ENCODE measurements at regions not wholly inside any gene's neighbourhood (a gene's known extent, or its start where the extent isn't known, plus 50 kb on each side); places are given as distances from the start of the nearest gene placed in this dataset.

DNA sequence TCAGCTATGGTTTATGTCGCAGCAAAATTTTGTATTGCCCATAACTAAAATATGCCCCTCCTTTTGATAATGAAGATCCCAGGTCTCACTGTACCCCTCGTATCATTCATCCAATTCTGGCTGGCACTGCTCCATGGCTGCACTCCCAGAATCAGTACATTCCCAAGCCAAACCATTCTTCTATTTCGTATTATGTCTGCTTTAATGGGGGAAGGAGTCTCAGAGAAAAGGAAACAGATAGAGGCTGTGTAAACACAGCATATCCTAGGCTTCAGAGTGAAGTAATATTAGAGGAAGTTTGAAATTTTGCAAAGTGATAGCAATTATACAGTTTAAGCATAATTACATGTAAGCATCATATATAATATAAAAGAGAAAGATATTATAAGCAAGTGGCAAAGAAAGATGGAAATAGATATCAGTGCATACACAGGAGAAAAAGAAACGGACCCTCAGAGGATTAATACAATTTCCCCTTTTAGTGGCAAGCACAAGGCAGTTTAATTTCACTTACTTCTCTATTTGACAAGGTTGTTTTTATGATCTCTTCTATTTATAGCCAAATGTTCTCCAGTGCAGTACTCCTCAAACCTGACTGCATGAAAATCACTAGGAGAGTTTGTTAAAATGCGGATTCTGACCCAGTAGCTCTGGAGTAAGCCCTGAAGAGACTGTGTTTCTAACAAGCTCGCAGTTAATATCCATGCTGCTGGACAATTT lies 56.5 kb upstream of the TENT5A start:
- in situ Hi-C loops (cut with MboI; ENCODE audit: low sequenced_read_pairs, unreplicated experiment) = no loop called here
- TF ChIP-seq, protein P1, sequence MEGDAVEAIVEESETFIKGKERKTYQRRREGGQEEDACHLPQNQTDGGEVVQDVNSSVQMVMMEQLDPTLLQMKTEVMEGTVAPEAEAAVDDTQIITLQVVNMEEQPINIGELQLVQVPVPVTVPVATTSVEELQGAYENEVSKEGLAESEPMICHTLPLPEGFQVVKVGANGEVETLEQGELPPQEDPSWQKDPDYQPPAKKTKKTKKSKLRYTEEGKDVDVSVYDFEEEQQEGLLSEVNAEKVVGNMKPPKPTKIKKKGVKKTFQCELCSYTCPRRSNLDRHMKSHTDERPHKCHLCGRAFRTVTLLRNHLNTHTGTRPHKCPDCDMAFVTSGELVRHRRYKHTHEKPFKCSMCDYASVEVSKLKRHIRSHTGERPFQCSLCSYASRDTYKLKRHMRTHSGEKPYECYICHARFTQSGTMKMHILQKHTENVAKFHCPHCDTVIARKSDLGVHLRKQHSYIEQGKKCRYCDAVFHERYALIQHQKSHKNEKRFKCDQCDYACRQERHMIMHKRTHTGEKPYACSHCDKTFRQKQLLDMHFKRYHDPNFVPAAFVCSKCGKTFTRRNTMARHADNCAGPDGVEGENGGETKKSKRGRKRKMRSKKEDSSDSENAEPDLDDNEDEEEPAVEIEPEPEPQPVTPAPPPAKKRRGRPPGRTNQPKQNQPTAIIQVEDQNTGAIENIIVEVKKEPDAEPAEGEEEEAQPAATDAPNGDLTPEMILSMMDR (IDR thresholded peaks at IDR 0.05; ENCODE audit: borderline replicate concordance, control extremely low read depth, extremely low read depth, insufficient read depth, missing control alignments) = no peak
- no peak for DNase-seq (ENCODE audit: low spot score)

DNA sequence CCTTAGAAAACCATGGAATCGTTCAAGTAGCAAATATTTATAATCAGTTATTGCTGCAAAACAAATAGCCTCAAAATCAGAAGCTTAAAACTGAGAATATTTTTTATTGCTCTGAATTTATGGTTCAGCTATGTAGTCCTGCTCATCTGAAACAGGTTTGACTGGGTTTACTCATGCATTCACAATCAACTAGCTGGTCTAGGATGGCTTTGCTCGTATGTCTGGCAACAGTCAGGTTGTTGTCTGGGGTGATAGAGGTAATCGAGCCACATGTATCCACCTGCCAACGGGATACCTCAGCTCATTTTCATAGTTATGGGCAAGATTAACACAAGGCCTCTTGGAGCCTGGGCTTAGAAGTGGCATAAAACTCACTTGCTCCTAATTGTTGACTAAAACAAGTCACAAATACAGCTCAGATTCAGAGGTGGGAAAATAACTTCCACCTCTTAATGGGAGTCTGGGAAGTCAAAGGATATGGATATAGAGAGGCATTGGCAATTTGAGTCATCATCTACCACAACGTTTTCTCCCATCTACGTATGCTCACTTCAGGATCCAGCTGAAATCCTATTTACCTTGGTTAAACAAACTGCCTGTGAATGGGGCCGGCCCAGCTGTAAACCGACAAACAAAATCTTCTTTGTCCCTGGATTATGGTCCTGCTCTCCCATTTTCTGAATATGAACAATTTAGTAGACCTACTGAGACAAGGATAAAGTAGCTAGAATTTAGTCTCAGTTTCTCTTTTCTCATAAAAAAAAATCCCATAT lies 54.5 kb upstream of the TENT5A start:
- in situ Hi-C loops (cut with MboI; ENCODE audit: low sequenced_read_pairs, unreplicated experiment) = no loop called here
- TF ChIP-seq, protein P1 (IDR thresholded peaks at IDR 0.05; ENCODE audit: borderline replicate concordance, control extremely low read depth, extremely low read depth, insufficient read depth, missing control alignments) = no peak
- DNase-seq (ENCODE audit: low spot score) = no peak

DNA sequence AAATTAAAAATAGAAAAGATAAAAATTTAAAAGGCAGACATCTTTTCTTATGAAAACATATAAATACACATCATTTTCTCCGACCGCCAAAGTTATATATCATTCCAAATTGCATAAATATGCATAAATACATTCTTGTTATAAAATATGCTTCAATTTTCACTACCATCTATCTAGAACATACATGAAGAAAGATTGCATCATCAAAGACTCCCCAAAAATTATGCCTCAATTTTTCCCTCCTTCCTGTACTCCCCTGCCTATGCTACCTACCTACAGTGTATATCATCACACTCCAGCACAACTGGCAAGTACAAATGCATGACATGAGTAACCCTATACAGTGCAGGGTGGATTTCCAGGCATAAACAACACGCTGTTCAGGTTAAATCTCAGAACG lies 49.9 kb upstream of the TENT5A start:
- no peak for DNase-seq (ENCODE audit: low spot score)
- in situ Hi-C loops (cut with MboI; ENCODE audit: low sequenced_read_pairs, unreplicated experiment) = no loop called here
- TF ChIP-seq, protein P1 (IDR thresholded peaks at IDR 0.05; ENCODE audit: borderline replicate concordance, control extremely low read depth, extremely low read depth, insufficient read depth, missing control alignments) = no peak

Measured in GM13976 (cell line).